ENCODE measurements at regions not wholly inside any gene's neighbourhood (a gene's known extent, or its start where the extent isn't known, plus 50 kb on each side); places are given as distances from the start of the nearest gene placed in this dataset.
A peak's percentile ranks its signal among the peaks of the same experiment; 100 is the strongest.
"Not testable (repeated sequence)": the region's sequence is repeated elsewhere in the genome, so short reads cannot be mapped to it uniquely, and the experiment has no call there.

GRCh38 chr18:10121786-10122515, 208.1 kb downstream of the VAPA start:
- DNase-seq, result peak; percentile 93

GRCh38 chr18:10122988-10123950, 209.5 kb downstream of the VAPA start:
- DNase-seq, result no peak

- no peak for DNase-seq
Measured at GRCh38 chr18:10124071-10124470, 210.3 kb downstream of the VAPA start.

- DNase-seq, result no peak
Measured at GRCh38 chr18:10124557-10124956, 210.7 kb downstream of the VAPA start.

GRCh38 chr18:10124967-10125366, 211.2 kb downstream of the VAPA start:
- DNase-seq, result no peak

GRCh38 chr18:10127729-10128128, 213.9 kb downstream of the VAPA start:
- no peak for DNase-seq

GRCh38 chr18:10128921-10129501, 215.2 kb downstream of the VAPA start:
- DNase-seq, result no peak

GRCh38 chr18:10130606-10131005, 216.8 kb downstream of the VAPA start:
- DNase-seq, result no peak

DNA sequence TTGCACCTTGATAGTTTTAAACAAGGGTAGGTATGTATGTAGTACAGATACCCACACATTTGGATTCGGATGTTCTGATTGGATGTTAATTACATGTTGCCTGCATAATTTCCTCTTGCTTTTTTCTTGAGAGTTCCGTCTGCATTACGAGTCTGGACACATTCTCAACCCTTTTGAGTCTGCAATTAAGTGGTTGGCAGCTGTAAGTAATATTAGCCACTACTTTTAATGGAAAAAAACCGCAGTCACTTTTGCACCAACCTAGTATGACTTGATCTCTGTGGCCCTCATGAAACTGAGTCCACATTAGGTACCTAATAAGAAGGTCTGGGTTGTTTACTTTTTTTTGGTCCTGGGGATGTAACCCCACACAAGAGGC, 217.3 kb downstream of the VAPA start:
- no peak for DNase-seq

DNA sequence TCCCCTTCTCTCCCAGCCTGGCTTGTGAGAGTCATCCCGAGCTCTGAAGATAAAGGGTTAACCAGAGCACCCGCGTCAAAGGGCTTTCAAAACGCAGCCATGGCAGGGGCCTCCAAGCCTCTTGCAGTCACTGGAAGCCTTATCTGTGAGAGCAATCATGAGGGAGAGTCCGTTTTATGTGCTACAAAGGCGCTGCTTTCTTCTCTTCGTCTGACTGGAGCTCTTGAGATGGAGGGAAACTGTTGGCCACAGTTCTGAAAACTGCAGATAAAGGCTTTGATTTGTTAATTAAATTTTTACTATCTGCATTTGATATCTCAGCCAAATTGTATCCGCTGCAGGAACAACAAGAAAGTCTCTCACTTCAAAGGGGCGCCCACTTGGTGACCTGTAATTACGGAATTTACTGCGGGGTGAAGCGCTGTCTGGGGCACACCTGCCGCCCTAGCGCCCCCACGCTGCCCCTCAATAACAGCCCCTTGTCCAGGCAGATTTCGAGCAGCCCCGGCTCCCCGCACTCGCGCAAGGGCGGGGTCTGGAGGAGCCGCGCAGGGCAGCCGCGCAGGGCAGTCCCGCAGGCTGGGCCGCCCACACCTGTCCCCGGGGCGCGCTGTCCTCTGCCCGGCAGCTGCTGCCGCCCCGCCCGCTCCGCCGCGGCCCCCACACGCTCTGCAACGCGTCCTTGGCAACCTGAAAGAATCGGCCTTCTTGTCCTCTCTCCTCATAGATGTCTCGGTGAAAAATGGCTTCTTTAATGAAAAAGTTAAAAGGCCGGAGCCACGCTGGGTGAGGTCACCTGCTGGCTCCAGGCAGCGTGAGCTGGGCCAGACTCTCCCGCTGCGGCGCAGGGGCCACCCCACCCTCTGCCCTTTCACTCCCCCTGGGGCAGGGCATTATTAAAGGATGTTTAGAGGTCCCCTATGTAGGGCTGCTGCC, 217.9 kb downstream of the VAPA start:
- DNase-seq, result no peak

DNA sequence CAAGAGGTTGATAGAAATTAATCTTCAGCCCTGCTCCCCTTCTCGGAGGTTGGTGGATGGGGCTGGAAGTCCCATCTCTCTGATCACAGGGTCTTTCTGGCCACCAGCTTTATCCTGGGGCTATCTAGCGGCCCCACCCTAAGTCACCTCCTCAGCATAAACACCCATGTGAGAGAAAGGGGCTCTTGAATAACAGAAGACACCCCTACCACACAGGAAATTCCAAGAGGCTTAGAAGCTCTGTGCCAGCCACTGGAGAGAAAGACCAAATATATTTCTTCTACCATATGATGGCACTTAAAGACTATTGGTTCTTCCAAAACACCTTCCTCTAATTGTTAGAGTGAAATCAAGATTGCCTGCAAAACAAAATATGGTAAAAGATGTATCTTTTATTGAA, 219.7 kb downstream of the VAPA start:
- no peak for DNase-seq

DNA sequence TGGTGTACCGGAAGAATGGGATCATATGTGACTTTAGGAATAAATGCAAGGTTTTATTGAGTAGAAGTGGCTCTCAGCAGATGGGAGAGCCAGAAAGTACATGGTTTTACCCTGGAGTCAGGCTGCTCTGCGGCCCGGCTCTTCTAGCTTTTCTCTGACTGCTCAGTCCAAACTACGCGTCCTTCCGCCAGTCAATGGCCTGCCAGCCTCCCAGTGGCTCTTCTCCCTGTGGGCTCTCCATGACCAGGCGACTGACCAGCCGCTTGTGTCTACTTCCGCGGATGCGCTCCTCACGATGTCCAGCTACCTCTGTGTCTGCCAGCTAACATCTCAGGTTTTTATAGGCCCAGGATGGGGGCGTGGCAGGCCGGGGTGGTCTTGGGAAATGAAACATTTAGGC, 220.4 kb downstream of the VAPA start:
- DNase-seq, result no peak

DNA sequence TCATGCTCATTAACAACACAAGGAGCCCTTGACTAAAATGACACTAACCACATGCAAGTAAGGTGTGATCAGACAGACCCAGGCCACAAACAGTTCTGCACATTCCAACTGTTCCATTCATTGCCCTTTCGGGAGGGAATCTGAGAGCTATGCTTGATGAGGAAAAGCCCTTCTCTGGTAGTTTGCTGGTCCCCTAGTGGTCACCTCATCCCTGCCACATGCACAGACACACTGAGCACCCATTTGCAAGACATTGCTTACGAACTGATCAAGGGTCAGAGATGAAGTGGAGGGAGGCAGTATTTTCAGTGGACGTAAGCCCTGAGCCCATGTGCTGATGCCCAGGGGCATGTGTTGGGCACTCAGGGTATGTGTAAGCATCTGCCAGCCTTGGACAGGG, 220.9 kb downstream of the VAPA start:
- not testable (repeated sequence) for DNase-seq

DNA sequence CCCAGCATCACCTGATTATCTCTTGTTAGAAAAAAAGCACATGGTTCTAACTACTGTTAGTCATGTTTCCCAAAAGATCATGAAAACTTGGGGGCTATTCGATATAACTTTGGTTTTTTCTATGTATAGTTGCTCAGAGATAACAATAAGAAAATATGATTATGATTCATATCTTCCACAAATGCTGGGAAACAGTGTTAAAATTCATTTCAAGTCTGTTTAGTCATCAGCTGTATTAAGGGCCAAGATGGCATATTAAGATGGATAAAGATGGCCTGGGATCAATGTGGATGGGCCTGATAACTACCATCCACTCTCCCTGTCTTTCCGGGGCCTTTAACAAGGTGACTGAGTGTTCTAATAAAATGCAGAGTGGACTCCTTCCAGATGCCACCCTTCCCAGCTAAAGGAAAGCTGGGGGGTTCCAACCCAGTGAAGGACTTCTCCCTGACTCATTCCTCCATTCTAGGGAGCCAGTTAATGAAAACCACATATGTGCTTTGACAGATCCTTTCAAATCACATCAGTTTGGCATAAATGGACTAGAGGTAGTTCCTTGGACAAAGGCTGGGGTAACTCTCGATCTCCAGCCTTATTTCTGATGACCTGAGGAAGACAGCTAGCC, 221.6 kb downstream of the VAPA start:
- DNase-seq, result no peak

- DNase-seq, result no peak
Measured at GRCh38 chr18:10138719-10139118, 224.9 kb downstream of the VAPA start.

GRCh38 chr18:10139783-10140410, 226.1 kb downstream of the VAPA start:
- DNase-seq, result no peak

GRCh38 chr18:10140461-10141282, 226.9 kb downstream of the VAPA start:
- no peak for DNase-seq

- no peak for DNase-seq
Measured at GRCh38 chr18:10141559-10141958, 227.7 kb downstream of the VAPA start.

GRCh38 chr18:10142056-10142455, 228.2 kb downstream of the VAPA start:
- DNase-seq, result no peak

GRCh38 chr18:10142496-10143160, 228.8 kb downstream of the VAPA start:
- no peak for DNase-seq

Measured in NCI-H187 treated with DMSO at 0.1 percent for 48 hours (cell line).